GM19438 (cell line): ENCODE measurements at regions not wholly inside any gene's neighbourhood (a gene's known extent, or its start where the extent isn't known, plus 50 kb on each side); places are given as distances from the start of the nearest gene placed in this dataset.
A peak's percentile ranks its signal among the peaks of the same experiment; 100 is the strongest.

Experiments used
- ATAC-seq: cut with Tn5 transposase; IDR thresholded peaks from one replicate; pipeline ENCODE4 v1.9.1; 2021; ENCODE audit warnings: low read depth; ENCODE audit not compliant: unreplicated experiment

- ATAC-seq: no peak
These were observed 166.7 kb downstream of the ALG10 start for GRCh38 chr12:34188974-34189373.

- ATAC-seq: no peak
These were observed 167.8 kb downstream of the ALG10 start for GRCh38 chr12:34190054-34190453.

GRCh38 chr12:34198924-34199323 is 176.6 kb downstream of the ALG10 start:
- ATAC-seq: no peak

- no peak for ATAC-seq
These were observed 181.7 kb downstream of the ALG10 start for GRCh38 chr12:34203866-34204620.

- ATAC-seq: no peak
These were observed 182.6 kb downstream of the ALG10 start for GRCh38 chr12:34204830-34205285.

GRCh38 chr12:34205401-34205800 is 183.1 kb downstream of the ALG10 start:
- ATAC-seq: no peak

- ATAC-seq: no peak
These were observed 183.9 kb downstream of the ALG10 start for GRCh38 chr12:34206061-34206785.

GRCh38 chr12:34207858-34208257 is 185.6 kb downstream of the ALG10 start:
- ATAC-seq: no peak

GRCh38 chr12:34208331-34209258 is 186.3 kb downstream of the ALG10 start:
- no peak for ATAC-seq

- ATAC-seq: no peak
These were observed 187.1 kb downstream of the ALG10 start for GRCh38 chr12:34209259-34209835.

GRCh38 chr12:34210183-34210582 is 187.9 kb downstream of the ALG10 start:
- ATAC-seq: no peak

GRCh38 chr12:34210689-34211530 is 188.6 kb downstream of the ALG10 start:
- ATAC-seq: no peak

GRCh38 chr12:34212651-34213050 is 190.4 kb downstream of the ALG10 start:
- no peak for ATAC-seq

GRCh38 chr12:34214011-34214410 is 191.7 kb downstream of the ALG10 start:
- ATAC-seq: no peak

GRCh38 chr12:34215213-34215892 is 193.1 kb downstream of the ALG10 start:
- no peak for ATAC-seq

- ATAC-seq: no peak
These were observed 193.6 kb downstream of the ALG10 start for GRCh38 chr12:34215893-34216285.

- ATAC-seq: no peak
These were observed 195.4 kb downstream of the ALG10 start for GRCh38 chr12:34217660-34218059.

- peak; percentile 83 for ATAC-seq
These were observed 196.1 kb downstream of the ALG10 start for GRCh38 chr12:34218193-34219045.
